Raji (cell line): ENCODE measurements at regions not wholly inside any gene's neighbourhood (a gene's known extent, or its start where the extent isn't known, plus 50 kb on each side); places are given as distances from the start of the nearest gene placed in this dataset.
A peak's percentile ranks its signal among the peaks of the same experiment; 100 is the strongest.

Experiments used
- POLR2A ChIP-seq: IDR thresholded peaks from 2 replicates; pipeline ENCODE4 v1.6.1; 2011; ENCODE audit warnings: low read depth, low read length, control low read depth; ENCODE audit not compliant: insufficient read depth

- TF ChIP-seq POLR2A = no peak
Observed at GRCh38 chr7:65317372-65317771, 56.3 kb upstream of the ZNF92 start.

- TF ChIP-seq POLR2A = no peak
Observed at GRCh38 chr7:65310761-65311160, 62.9 kb upstream of the ZNF92 start.

GRCh38 chr7:65308300-65308678, 65.4 kb upstream of the ZNF92 start:
- TF ChIP-seq POLR2A = no peak

GRCh38 chr7:65307651-65308299, 65.9 kb upstream of the ZNF92 start:
- no peak for TF ChIP-seq POLR2A

GRCh38 chr7:65304175-65304574, 69.5 kb upstream of the ZNF92 start:
- TF ChIP-seq POLR2A = no peak

GRCh38 chr7:65302883-65303282, 70.8 kb upstream of the ZNF92 start:
- no peak for TF ChIP-seq POLR2A

- TF ChIP-seq POLR2A = no peak
Observed at GRCh38 chr7:65301007-65301406, 72.6 kb upstream of the ZNF92 start.

- TF ChIP-seq POLR2A = no peak
Observed at GRCh38 chr7:65295409-65295808, 78.2 kb upstream of the ZNF92 start.

GRCh38 chr7:65287023-65287422, 86.6 kb upstream of the ZNF92 start:
- TF ChIP-seq POLR2A = no peak

GRCh38 chr7:65285906-65286864, 87.5 kb upstream of the ZNF92 start:
- no peak for TF ChIP-seq POLR2A

GRCh38 chr7:65279795-65280194, 93.9 kb upstream of the ZNF92 start:
- no peak for TF ChIP-seq POLR2A

- no peak for TF ChIP-seq POLR2A
Observed at GRCh38 chr7:65276822-65277221, 96.8 kb upstream of the ZNF92 start.

- TF ChIP-seq POLR2A = peak; percentile 85
Observed at GRCh38 chr7:65269150-65269856, 104.4 kb upstream of the ZNF92 start.

- TF ChIP-seq POLR2A = no peak
Observed at GRCh38 chr7:65268782-65269149, 104.9 kb upstream of the ZNF92 start.

GRCh38 chr7:65265933-65266519, 107.6 kb upstream of the ZNF92 start:
- TF ChIP-seq POLR2A = no peak
